ENCODE measurements at regions not wholly inside any gene's neighbourhood (a gene's known extent, or its start where the extent isn't known, plus 50 kb on each side); places are given as distances from the start of the nearest gene placed in this dataset.

- no peak overlapping the region for H3K4ac ChIP-seq (replicated peaks; ENCODE audit: insufficient read length, low read depth, low read length)
- H3K23me2 ChIP-seq (ENCODE audit: low read depth, low read length): no peaks in the 10 kb centered on the region
- H3K23ac ChIP-seq (ENCODE audit: insufficient read length): no peak overlapping the region
- no peak overlapping the region for H3K27ac ChIP-seq (ENCODE audit: low read depth, low read length)
- H2BK120ac ChIP-seq (replicated peaks; ENCODE audit: low read depth, low read length): no peak overlapping the region
- no peaks in the 10 kb centered on the region for H3K36me3 ChIP-seq (ENCODE audit: control insufficient read depth in 2 of 4, insufficient read depth in 4 of 4, low read length in 3 of 4)
- no peak overlapping the region; the same call in 1 of the 2 replicates for H3K18ac ChIP-seq (ENCODE audit: extremely low read depth, low read length)
- H3K9me3 ChIP-seq (ENCODE audit: insufficient read depth in 2 of 2, low read depth in 1 of 2, low read length in 1 of 2): no peaks in the 10 kb centered on the region
- no peak for TF ChIP-seq EZH2 (IDR thresholded peaks at IDR 0.05; ENCODE audit: low read depth, low read length, severe bottlenecking)
- no peak for TF ChIP-seq TAF7 (optimal IDR thresholded peaks at IDR 0.05; ENCODE audit: borderline replicate concordance, low read depth, low read length)
- TF ChIP-seq SP4 (IDR thresholded peaks at IDR 0.05; ENCODE audit: low read length): no peak
- TF ChIP-seq FOSL1 (IDR thresholded peaks at IDR 0.05; ENCODE audit: insufficient read depth, low read depth, low read length): no peak
- no peak for TF ChIP-seq KDM5A (IDR thresholded peaks at IDR 0.05; ENCODE audit: low read length)
- TF ChIP-seq SP1 (IDR thresholded peaks at IDR 0.05; ENCODE audit: low read depth, low read length): no peak
- TF ChIP-seq NANOG (IDR thresholded peaks at IDR 0.05; ENCODE audit: insufficient read depth, low read depth, low read length, poor library complexity, severe bottlenecking): no peak
- TF ChIP-seq E2F6 (IDR thresholded peaks at IDR 0.05): no peak
- TF ChIP-seq ZNF274 (IDR thresholded peaks at IDR 0.05; ENCODE audit: borderline replicate concordance, extremely low read depth, low read length): no peak
- no peak for TF ChIP-seq POLR2AphosphoS5 (IDR thresholded peaks at IDR 0.05; ENCODE audit: low read depth, low read length)
- TF ChIP-seq POLR2A (IDR thresholded peaks at IDR 0.05; ENCODE audit: control extremely low read depth in 1 of 2, low read depth in 2 of 2, low read length in 2 of 2): no peak
- H3K14ac ChIP-seq (ENCODE audit: insufficient read length): no peak overlapping the region
- H2BK20ac ChIP-seq (ENCODE audit: low read length): no peak overlapping the region
- H3K79me2 ChIP-seq (ENCODE audit: control insufficient read depth in 1 of 2, insufficient read depth in 2 of 2, low read length in 2 of 2): no peaks in the 10 kb centered on the region
- H3K4me2 ChIP-seq (ENCODE audit: insufficient read depth in 1 of 2, low read depth in 2 of 2, low read length in 2 of 2): no peak overlapping the region
- H2BK12ac ChIP-seq (ENCODE audit: low read depth, low read length): peak overlapping the region; percentile 40
- H3K27me3 ChIP-seq (replicated peaks in 1 of 4; ENCODE audit: control insufficient read depth in 3 of 4, extremely low read depth in 1 of 4, insufficient read depth in 3 of 4, low read length in 3 of 4): no peaks in the 10 kb centered on the region; a peak in 1 of 7 replicates
- POLR2A ChIA-PET (ENCODE audit: partially characterized antibody): no interaction called here
- WGBS, 2 experiments (ENCODE audit: extremely low coverage in 1 of 2, insufficient coverage in 1 of 2, insufficient read length in 1 of 2, insufficient replicate concordance in 2 of 2, low coverage in 1 of 2, low lambda C conversion rate in 2 of 2, missing lambda C conversion rate in 1 of 2): 86% methylated on average over 12 of the region's 13 CpGs; no CpG with 5 or more reads in 1 of the 2 experiments
- CTCF ChIA-PET (ENCODE audit: partially characterized antibody): interaction anchor here (0.8 to 1.4 kb wide), 4 partner anchors 27 to 186 kb away, joined by 3 to 8 read pairs (median 5); no protein-coding TSS in a partner anchor
- H2BK15ac ChIP-seq (ENCODE audit: low read length): peak overlapping the region; percentile 12
- H3K79me1 ChIP-seq (ENCODE audit: low read depth, low read length): no peaks in the 10 kb centered on the region
- H4K20me1 ChIP-seq (replicated peaks in 1 of 2; ENCODE audit: control insufficient read depth in 1 of 2, insufficient read depth in 2 of 2, low read length in 2 of 2): peaks cover 0 to 2% of the 10 kb centered on the region in 2 experiments
- H4K8ac ChIP-seq (ENCODE audit: extremely low read depth, insufficient read depth, low read length): peak overlapping the region; percentile 77
- FAIRE-seq (no peak), DNase-seq (ENCODE audit: low read depth in 1 of 2, low spot score in 2 of 2) (peak in 1 of 2 experiments; percentile 43)
- no peak overlapping the region for H3K56ac ChIP-seq (replicated peaks; ENCODE audit: insufficient read length, low read depth, low read length)
- no peak overlapping the region for H4K91ac ChIP-seq (replicated peaks; ENCODE audit: insufficient read length, low read length)
- no peak overlapping the region for H4K5ac ChIP-seq (ENCODE audit: insufficient read length, low read depth, low read length)
- no peak overlapping the region for H2BK5ac ChIP-seq (ENCODE audit: low read depth, low read length)
- H2AK5ac ChIP-seq (ENCODE audit: low read depth, low read length): no peak overlapping the region
- H3K4me1 ChIP-seq (replicated peaks in 1 of 4; ENCODE audit: control insufficient read depth in 3 of 4, insufficient read depth in 4 of 4, low read length in 3 of 4): peaks cover 0 to 7% (median 0%) of the 10 kb centered on the region in 4 experiments; a peak in 3 of 7 replicates
- H3K4me3 ChIP-seq (ENCODE audit: extremely low read depth in 1 of 4, insufficient read depth in 2 of 4, low read depth in 3 of 4, low read length in 4 of 4): no peak overlapping the region
- no peak overlapping the region for H3K9ac ChIP-seq (replicated peaks in 1 of 4; ENCODE audit: extremely low read depth in 1 of 4, low read depth in 3 of 4, low read length in 3 of 4)
- no peak overlapping the region for H2AFZ ChIP-seq (ENCODE audit: low read length)
Observed at GRCh38 chr20:40770564-40771307, 81.7 kb upstream of the MAFB start.
